GM19043 (cell line): ENCODE measurements at regions not wholly inside any gene's neighbourhood (a gene's known extent, or its start where the extent isn't known, plus 50 kb on each side); places are given as distances from the start of the nearest gene placed in this dataset.

Source experiments
- ATAC-seq: cut with Tn5 transposase; IDR thresholded peaks from one replicate; pipeline ENCODE4 v1.9.1; 2021; ENCODE audit warnings: low read depth; ENCODE audit not compliant: unreplicated experiment

DNA sequence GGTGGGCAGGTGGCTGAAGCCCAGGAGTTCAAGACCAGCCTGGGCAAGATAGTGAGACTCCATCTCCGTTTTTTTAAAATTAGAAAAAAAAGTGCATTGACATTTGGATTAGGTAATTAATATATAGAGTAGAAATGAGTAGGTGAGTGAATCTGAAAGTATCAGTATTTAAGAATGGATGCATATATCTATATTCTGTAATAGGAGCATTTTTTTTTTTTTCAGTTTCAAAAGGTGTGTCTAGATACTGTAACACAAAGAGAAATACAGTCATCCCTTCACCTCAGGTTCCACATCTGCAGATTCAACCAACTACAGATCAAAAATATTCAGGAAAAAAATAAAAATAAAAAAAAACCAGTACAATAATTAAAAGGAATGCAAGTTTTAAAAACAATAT lies 50.8 kb downstream of the RBM27 start:
- ATAC-seq: no peak

- peak; percentile 73 for ATAC-seq
These were observed 65.5 kb upstream of the POU4F3 start for GRCh38 chr5:146273109-146273508.

DNA sequence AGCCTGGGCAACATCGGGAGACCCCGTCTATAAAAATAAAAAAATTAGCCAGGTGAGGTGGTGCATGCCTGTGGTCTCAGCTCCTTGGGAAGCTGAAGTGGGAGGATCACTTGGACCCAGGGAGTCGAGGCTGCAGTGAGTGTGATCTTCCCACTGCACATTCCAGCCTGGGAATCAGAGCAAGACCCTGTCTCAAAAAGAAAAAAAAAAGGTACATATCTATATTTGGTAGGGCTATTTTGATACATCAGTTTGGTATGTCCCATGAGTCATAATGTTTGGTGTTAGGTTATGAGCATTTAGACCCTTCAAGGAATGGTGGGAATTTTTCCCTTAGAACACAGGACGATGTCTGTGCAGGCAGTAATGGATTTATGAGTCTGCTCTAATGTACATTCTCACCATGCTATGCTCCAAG lies 55.3 kb upstream of the POU4F3 start:
- no peak for ATAC-seq

DNA sequence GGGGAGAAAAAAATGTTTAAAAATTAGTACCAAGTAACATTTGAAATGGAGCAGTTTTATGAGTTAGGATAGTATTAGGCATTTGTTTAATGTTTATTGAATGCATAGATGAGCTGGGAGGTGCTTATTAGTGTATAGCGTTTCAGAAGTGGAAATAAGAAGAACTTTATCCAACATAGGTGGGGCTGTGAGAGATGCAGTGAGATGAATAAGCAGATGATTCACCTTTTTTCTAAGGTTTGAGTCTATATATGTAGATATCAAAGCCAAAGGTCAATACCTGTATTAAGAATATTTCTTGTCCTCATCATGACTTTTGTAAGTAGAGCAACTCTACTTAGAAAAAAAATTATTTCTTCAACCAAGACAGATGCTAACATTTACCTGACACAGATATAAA lies 54.6 kb upstream of the POU4F3 start:
- no peak for ATAC-seq
